ENCODE measurements at regions not wholly inside any gene's neighbourhood (a gene's known extent, or its start where the extent isn't known, plus 50 kb on each side); places are given as distances from the start of the nearest gene placed in this dataset.

DNA sequence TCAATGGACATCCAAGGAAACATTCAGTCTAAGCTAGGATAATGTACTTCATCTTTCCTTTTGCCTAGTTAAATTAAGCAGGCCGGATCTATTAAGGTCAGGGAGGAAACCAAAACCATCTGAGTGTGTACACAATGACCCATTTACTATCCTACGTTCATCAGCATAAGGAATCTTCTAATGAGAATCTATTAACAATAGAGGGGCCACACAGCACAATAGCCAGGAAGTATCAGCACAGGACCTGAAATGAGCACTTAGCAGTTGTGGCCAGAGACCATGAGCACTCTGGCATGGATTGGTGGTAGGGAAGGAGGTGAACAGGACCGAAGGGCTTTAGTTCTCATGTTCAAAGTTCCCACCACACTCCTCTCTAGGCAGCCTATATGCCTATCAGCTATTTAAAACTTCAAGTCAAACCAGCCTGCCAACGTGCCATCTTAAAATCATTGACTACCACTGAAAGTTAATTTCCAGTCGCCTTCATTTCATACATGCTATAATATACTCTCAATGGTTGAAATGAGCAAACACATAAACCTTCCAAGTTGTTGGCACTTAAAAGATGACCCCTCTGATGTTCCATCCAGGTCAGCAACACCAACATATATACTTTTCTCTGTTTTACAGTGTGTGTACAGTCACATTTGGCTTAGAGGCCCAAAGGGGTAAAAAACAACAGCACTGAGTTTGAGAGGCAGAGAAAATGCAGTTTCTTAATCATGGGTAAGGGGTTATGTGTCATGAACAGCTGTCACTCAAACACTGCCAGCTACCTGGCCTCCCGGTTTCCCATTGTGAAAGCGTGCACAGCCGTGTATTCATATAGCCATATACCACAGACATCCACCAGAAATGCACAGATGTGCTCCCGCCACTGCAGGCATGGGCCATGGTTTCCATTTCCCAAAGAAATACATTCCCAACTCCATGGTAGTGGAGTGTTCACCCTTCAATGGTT lies 184.3 kb downstream of the TBXT start:
- POLR2A ChIA-PET = no interaction called here
- H3K27me3 Mint-ChIP-seq = peaks cover 43% of the 10 kb centered on the region
- H3K36me3 Mint-ChIP-seq = no peaks in the 10 kb centered on the region
- peaks cover 6% of the 10 kb centered on the region for H3K4me1 Mint-ChIP-seq
- no peak overlapping the region for H3K27ac Mint-ChIP-seq
- ATAC-seq (ENCODE audit: low read depth) (no peak), DNase-seq (no peak)
- H3K4me3 Mint-ChIP-seq = no peak overlapping the region
- H3K9me3 Mint-ChIP-seq = no peaks in the 10 kb centered on the region

DNA sequence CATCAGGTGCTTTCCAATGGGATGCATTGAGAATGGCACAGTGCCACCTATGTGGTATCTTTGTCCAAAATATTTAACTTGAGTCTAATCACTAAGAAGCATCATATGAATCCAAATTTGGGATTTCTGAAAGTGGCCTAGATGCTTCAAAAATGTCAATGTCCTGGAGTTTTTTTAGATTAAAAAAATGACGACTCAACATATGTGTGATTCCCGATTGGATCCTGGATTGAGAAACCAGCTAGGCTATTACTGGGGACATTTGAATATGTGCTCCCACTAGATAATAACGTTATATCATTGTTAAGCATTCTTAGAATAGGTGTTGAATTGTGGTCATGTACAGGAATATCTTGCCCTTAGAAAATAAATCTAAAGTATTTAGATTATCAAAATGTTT lies 189.2 kb downstream of the TBXT start:
- no peaks in the 10 kb centered on the region for H3K9me3 Mint-ChIP-seq
- H3K27me3 Mint-ChIP-seq = peaks cover 10% of the 10 kb centered on the region
- ATAC-seq (ENCODE audit: low read depth) (no peak), DNase-seq (no peak)
- no peak overlapping the region for H3K27ac Mint-ChIP-seq
- no peak overlapping the region for H3K4me3 Mint-ChIP-seq
- H3K36me3 Mint-ChIP-seq = no peaks in the 10 kb centered on the region
- POLR2A ChIA-PET = no interaction called here
- no peaks in the 10 kb centered on the region for H3K4me1 Mint-ChIP-seq

DNA sequence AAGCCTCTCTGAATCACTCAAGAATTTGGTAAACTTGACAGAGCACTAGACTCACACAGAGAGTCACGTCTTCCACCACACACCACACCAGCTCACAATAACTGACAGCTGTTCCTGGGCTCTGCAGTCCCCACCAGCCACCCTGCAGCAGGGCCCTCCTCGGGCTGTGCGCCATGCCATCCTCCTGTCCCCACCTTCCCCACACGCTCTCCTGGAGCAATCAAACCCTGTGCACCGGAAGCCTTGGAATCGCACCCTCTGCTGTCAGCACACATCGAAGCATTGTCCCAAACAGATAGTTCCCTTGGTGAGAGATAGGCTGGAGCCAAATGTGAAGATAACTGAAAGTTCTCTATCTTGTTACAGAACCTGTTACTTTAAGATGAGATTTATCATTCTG lies 191.0 kb downstream of the TBXT start:
- H3K9me3 Mint-ChIP-seq = no peaks in the 10 kb centered on the region
- peaks cover 3% of the 10 kb centered on the region for H3K27me3 Mint-ChIP-seq
- H3K27ac Mint-ChIP-seq = no peak overlapping the region
- H3K36me3 Mint-ChIP-seq = no peaks in the 10 kb centered on the region
- no peak overlapping the region for H3K4me3 Mint-ChIP-seq
- POLR2A ChIA-PET = no interaction called here
- ATAC-seq (ENCODE audit: low read depth) = no peak
- no peak for DNase-seq
- H3K4me1 Mint-ChIP-seq = no peaks in the 10 kb centered on the region

DNA sequence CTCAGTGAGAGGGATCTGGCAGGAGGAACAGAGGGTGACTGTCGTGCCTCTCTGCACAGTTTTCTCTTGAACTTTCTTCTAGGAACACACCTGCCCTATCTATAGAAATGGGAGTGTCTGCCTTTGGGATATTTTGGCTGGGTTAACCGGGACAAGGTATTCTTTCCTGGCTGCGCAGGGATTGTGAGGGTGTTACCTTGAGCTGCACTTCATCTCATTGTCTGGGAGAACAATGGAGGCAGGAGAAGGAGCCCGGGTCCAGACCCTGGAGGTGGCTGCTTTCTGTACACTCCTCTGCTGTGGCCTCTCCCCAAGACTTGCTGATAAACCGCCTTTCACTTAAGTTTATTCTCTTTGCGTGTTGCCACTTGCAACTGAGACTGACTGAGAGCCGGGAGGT lies 192.8 kb downstream of the TBXT start:
- POLR2A ChIA-PET = no interaction called here
- Mint-ChIP-seq H3K9me3 (no peaks in the 10 kb centered on the region), H3K36me3 (no peaks in the 10 kb centered on the region), H3K4me1 (no peaks in the 10 kb centered on the region), H3K27me3 (peaks cover 3% of the 10 kb centered on the region), H3K4me3 (no peak overlapping the region), H3K27ac (no peak overlapping the region)
- ATAC-seq (ENCODE audit: low read depth) (no peak), DNase-seq (no peak)

DNA sequence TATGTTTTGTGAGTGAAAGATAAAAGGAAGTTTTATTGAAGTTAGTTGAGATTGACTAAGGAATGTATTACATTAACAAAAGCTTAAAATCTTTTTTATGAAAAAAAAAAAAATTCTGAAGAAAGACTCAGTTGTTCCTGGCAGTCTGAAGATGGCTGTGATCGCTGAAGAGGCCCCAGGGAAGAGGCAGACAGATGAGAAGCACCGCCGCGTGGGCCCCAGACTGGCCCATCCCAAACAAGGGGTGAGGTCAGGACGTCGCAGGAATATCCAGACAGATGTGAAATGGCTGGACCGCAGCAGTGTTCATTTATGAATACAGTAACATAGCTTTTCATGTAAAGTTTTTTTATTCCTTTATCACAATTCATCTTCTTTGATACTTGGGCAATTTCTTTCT lies 194.2 kb downstream of the TBXT start:
- no peaks in the 10 kb centered on the region for H3K36me3 Mint-ChIP-seq
- no peak for ATAC-seq (ENCODE audit: low read depth)
- peaks cover 3% of the 10 kb centered on the region for H3K27me3 Mint-ChIP-seq
- no peaks in the 10 kb centered on the region for H3K9me3 Mint-ChIP-seq
- no peak for DNase-seq
- H3K4me1 Mint-ChIP-seq = no peaks in the 10 kb centered on the region
- POLR2A ChIA-PET = no interaction called here
- H3K27ac Mint-ChIP-seq = no peak overlapping the region
- H3K4me3 Mint-ChIP-seq = no peak overlapping the region

DNA sequence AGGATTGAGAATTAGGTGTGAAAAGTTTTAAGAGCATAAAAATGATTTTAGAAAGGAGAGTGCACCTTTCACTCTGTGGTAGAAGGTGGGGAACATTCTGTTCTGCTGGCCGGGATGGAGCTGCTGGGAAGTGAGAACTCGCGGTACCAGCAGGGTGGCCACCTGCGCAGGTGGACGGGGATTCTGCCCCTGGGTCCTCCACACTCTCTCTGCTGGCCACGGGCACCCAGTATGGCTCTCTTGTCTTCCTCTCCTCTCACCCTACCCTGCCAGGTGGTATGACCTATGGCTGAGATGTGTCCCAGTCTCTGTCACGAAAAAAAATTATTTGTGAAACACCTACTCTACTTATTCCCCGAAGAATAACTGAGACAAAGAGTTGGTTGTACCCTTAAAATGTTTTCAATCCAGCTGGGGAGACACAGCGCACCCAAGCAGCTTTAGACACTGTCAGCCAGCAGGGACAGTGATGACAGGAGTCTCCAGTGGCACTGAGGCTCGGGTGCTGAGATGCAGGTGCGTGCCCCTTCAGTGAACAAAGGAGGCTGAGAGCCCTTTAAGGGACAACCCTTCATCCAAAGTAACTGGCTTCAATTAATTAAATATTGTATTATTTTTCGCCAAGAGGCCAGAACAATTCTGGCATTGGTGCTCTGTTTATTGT lies 195.4 kb downstream of the TBXT start:
- Mint-ChIP-seq H3K27ac (no peak overlapping the region), H3K4me3 (no peak overlapping the region), H3K9me3 (no peaks in the 10 kb centered on the region), H3K4me1 (no peaks in the 10 kb centered on the region), H3K36me3 (no peaks in the 10 kb centered on the region), H3K27me3 (peaks cover 3% of the 10 kb centered on the region)
- POLR2A ChIA-PET = no interaction called here
- no peak for ATAC-seq (ENCODE audit: low read depth)
- DNase-seq = no peak

DNA sequence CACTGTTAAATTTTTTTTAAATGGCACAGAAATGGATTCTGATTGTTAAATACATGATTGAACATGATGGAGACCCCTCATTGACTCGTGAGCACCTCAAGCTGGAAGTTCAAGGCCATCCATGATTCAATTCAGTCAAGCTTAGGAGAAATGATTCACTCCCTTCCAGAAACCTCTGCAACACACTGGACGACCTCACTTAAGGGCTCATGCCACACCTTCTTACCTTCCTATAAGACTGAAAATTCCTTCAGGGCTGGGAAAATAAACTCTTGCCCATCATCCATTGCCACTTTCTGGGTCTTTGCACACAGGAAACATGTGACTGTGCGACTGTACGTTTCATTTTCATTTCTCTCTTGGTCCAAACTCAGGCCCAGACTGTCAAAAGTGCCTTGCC lies 196.4 kb downstream of the TBXT start:
- ATAC-seq (ENCODE audit: low read depth) (no peak), DNase-seq (no peak)
- Mint-ChIP-seq H3K4me3 (no peak overlapping the region), H3K9me3 (no peaks in the 10 kb centered on the region), H3K27ac (no peak overlapping the region), H3K4me1 (no peaks in the 10 kb centered on the region), H3K27me3 (peaks cover 3% of the 10 kb centered on the region), H3K36me3 (no peaks in the 10 kb centered on the region)
- POLR2A ChIA-PET = no interaction called here

DNA sequence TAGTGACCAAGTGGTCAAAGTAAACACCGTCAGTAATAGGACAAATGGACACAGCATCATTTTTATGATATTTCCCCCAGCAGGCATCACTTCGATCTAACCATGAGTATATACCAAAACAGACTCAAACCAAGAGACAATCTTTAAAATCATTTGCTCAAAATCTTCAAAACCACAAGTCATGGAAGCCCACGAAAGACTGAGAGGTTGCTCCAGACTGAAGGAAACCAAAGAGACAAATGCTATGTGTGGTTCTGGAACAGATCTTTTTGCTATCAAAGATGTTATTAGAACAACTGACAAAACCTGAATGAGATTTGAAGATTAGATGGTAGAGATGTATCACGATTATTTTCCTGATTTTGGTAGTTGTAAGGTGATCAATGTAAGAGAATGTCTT lies 197.7 kb downstream of the TBXT start:
- H3K4me1 Mint-ChIP-seq = no peaks in the 10 kb centered on the region
- H3K9me3 Mint-ChIP-seq = no peaks in the 10 kb centered on the region
- no peaks in the 10 kb centered on the region for H3K36me3 Mint-ChIP-seq
- no peak for DNase-seq
- H3K4me3 Mint-ChIP-seq = no peak overlapping the region
- no peak overlapping the region for H3K27ac Mint-ChIP-seq
- no peak for ATAC-seq (ENCODE audit: low read depth)
- peaks cover 3% of the 10 kb centered on the region for H3K27me3 Mint-ChIP-seq
- POLR2A ChIA-PET = no interaction called here

DNA sequence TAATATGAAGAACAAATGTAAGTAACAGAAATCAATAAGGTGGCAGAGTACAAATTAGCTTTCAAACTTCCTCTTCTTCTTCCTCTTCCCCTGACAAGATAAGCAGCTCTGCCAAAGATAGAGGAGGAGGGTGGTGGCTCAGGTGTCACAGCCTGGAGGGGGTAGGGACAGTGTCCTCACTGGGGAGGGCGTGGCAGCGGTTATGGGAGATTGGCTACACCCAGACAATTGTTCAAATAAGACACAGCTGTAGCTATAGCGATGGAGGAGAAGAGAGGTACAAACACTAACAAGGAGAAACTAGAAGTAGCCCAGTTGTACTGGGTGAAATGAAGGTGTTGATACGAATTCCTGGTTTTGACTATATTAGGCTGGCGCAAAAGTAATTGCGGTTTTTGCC lies 198.5 kb downstream of the TBXT start:
- H3K4me3 Mint-ChIP-seq = no peak overlapping the region
- POLR2A ChIA-PET = no interaction called here
- H3K4me1 Mint-ChIP-seq = no peaks in the 10 kb centered on the region
- no peak overlapping the region for H3K27ac Mint-ChIP-seq
- H3K9me3 Mint-ChIP-seq = no peaks in the 10 kb centered on the region
- peaks cover 3% of the 10 kb centered on the region for H3K27me3 Mint-ChIP-seq
- no peak for ATAC-seq (ENCODE audit: low read depth)
- no peak for DNase-seq
- no peaks in the 10 kb centered on the region for H3K36me3 Mint-ChIP-seq

DNA sequence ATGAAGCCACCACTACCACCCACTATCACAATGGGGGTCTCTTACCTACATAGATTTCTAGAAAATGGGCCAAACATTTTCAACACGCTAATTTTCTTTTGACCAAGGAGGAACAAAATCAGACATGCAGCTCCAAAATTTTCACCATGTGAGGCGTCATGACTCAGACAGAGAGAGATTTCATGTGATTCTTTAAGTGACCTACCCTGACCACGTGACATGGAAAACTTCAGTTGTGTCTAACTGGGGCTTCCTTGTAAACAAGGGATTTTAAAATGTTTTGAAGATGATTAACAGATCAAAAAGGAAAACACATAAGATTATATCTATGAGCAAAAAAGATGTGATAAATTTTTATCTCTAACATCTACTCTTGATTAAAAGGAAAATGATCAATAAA lies 199.2 kb downstream of the TBXT start:
- Mint-ChIP-seq H3K4me1 (no peaks in the 10 kb centered on the region), H3K27ac (no peak overlapping the region), H3K4me3 (no peak overlapping the region), H3K36me3 (no peaks in the 10 kb centered on the region), H3K27me3 (peaks cover 3% of the 10 kb centered on the region), H3K9me3 (no peaks in the 10 kb centered on the region)
- POLR2A ChIA-PET = no interaction called here
- DNase-seq (no peak), ATAC-seq (ENCODE audit: low read depth) (no peak)

DNA sequence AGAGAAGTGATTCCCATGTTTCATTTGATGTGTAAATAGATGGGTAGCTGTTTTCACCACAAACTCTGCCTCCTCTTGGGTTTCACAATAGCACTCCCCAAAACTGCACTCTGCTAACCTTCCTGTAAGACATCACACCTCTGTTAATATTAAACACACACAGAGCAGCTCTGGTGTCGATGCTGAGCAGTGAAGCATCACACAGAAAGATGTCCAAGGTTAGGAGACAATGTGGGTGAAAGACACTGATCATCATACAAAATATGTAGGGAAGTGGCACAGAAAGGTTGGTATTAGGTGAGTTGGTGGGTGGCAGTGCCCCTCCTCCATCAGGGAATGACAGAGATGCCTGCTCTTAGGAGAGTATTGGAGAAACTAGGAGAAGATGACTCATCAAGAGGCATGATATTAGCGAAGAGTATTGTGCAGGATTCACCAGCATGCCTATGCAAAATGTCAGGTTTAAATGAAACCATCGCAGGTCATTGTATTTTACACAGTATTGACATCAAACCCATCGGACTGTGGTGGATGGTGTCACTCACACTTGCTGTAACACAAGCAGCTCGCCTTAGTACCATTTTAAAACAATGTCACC lies 199.7 kb downstream of the TBXT start:
- H3K36me3 Mint-ChIP-seq = no peaks in the 10 kb centered on the region
- no peak overlapping the region for H3K27ac Mint-ChIP-seq
- no peak overlapping the region for H3K4me3 Mint-ChIP-seq
- no peak for ATAC-seq (ENCODE audit: low read depth)
- no peak for DNase-seq
- peaks cover 3% of the 10 kb centered on the region for H3K27me3 Mint-ChIP-seq
- no peaks in the 10 kb centered on the region for H3K4me1 Mint-ChIP-seq
- POLR2A ChIA-PET = no interaction called here
- no peaks in the 10 kb centered on the region for H3K9me3 Mint-ChIP-seq

DNA sequence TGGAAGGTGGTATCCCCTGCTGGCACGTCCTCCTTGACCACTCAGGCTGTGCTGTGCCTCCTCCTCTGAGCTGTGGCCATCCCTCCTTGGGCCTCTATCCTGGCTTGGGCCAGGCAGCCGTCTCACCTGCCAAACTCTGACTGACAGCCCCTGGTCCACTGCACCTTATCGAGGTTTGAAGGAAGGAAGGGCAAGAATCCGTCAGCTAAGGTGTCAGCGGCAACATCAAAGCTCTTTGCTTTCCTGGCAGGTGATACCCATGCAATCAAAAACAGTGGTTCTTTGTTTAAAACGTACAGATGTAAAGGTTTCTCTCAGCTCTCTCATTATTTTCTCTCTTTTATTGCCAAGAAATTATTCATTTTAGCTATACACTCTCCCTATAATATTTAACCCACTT lies 203.9 kb downstream of the TBXT start:
- H3K27me3 Mint-ChIP-seq = no peaks in the 10 kb centered on the region
- POLR2A ChIA-PET = no interaction called here
- H3K4me1 Mint-ChIP-seq = no peaks in the 10 kb centered on the region
- ATAC-seq (ENCODE audit: low read depth) (no peak), DNase-seq (no peak)
- no peak overlapping the region for H3K4me3 Mint-ChIP-seq
- no peaks in the 10 kb centered on the region for H3K9me3 Mint-ChIP-seq
- no peaks in the 10 kb centered on the region for H3K36me3 Mint-ChIP-seq
- H3K27ac Mint-ChIP-seq = no peak overlapping the region

DNA sequence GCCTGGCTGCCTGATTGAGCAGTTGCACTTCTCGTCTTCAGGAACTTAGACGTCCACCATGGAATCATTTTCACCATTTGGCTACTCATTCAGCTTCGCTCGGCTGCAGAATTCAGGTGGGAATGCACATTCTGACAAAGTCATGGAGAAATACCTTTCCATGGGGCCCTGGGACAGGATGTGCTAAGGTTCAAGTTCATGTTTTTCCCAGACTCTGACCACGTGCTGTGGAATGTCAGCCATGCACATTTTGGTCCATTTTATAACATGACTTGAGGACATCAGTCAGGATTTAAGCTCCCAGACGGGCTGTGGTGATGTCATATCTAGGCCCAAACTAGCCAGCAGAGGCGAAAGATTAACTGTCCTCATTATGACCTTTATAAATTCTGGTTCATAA lies 205.3 kb downstream of the TBXT start:
- ATAC-seq (ENCODE audit: low read depth) (no peak), DNase-seq (no peak)
- Mint-ChIP-seq H3K4me1 (no peaks in the 10 kb centered on the region), H3K9me3 (no peaks in the 10 kb centered on the region), H3K27ac (no peak overlapping the region), H3K4me3 (no peak overlapping the region), H3K27me3 (no peaks in the 10 kb centered on the region), H3K36me3 (no peaks in the 10 kb centered on the region)
- POLR2A ChIA-PET = no interaction called here

DNA sequence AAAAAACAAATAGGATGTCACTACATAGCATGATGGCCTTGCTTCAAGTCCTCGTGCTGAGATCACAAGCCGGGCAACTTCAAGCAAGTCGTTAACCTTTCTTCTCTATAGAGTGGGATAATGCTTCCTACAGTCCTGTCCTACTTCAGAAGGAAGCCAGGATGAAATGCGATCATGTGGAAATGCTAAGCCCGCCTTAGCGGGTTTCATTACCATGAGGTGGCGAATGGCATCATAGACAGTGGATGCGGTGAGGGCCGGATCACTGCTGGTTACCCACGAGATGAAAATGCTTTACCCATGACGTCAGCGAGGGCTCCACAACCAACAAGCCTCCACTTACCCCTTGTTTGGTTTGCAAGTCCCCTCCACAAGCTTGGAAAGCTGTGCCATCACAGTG lies 206.4 kb downstream of the TBXT start:
- DNase-seq (no peak), ATAC-seq (ENCODE audit: low read depth) (no peak)
- H3K27ac Mint-ChIP-seq = no peak overlapping the region
- H3K4me3 Mint-ChIP-seq = no peak overlapping the region
- POLR2A ChIA-PET = no interaction called here
- H3K4me1 Mint-ChIP-seq = no peaks in the 10 kb centered on the region
- no peaks in the 10 kb centered on the region for H3K9me3 Mint-ChIP-seq
- H3K27me3 Mint-ChIP-seq = no peaks in the 10 kb centered on the region
- H3K36me3 Mint-ChIP-seq = no peaks in the 10 kb centered on the region

All from activated naive CD8-positive, alpha-beta T cell treated with anti-CD3 and anti-CD28 coated beads, Interleukin-2, amount 10 ng/mL, durations not matched to agents 7 days and 5 days (primary cell).